Endodermal cell (in vitro differentiated cells): ENCODE measurements at regions not wholly inside any gene's neighbourhood (a gene's known extent, or its start where the extent isn't known, plus 50 kb on each side); places are given as distances from the start of the nearest gene placed in this dataset.

Experiments used
- DNase-seq: peaks from one replicate; pipeline ENCODE4 v3.0.0-alpha.2; 2017
- H3K27ac ChIP-seq: 2 replicates; pipeline ENCODE4 v1.5.1; 2013; ENCODE audit warnings: mild to moderate bottlenecking, low read depth, low read length, moderate library complexity
- H3K27me3 ChIP-seq: 2 replicates; pipeline ENCODE4 v1.6.1; 2013; ENCODE audit warnings: mild to moderate bottlenecking, low read length, moderate library complexity; ENCODE audit not compliant: insufficient read depth, control insufficient read depth, poor library complexity, severe bottlenecking
- H3K36me3 ChIP-seq: 2 replicates; pipeline ENCODE4 v1.7.0; 2013; ENCODE audit warnings: mild to moderate bottlenecking, low read length, moderate library complexity; ENCODE audit not compliant: control insufficient read depth, insufficient read depth
- H3K4me1 ChIP-seq: one replicate; pipeline ENCODE4 v1.7.0; 2013; ENCODE audit warnings: low read length; ENCODE audit not compliant: control insufficient read depth, insufficient read depth
- H3K4me3 ChIP-seq: 2 replicates; pipeline ENCODE4 v1.5.1; 2013; ENCODE audit warnings: mild to moderate bottlenecking, low read length, moderate library complexity
- H3K9ac ChIP-seq: 2 replicates; pipeline ENCODE4 v1.6.1; 2013; ENCODE audit warnings: mild to moderate bottlenecking, low read length, moderate library complexity; ENCODE audit not compliant: poor library complexity, severe bottlenecking; ENCODE audit errors: extremely low read depth
- H3K9me3 ChIP-seq: 2 replicates; pipeline ENCODE4 v1.6.1; 2013; ENCODE audit warnings: mild to moderate bottlenecking, low read length, moderate library complexity; ENCODE audit not compliant: control insufficient read depth
- H3K27ac Mint-ChIP-seq: 2 replicates; pipeline ENCODE4 v1.8.0; 2020; ENCODE audit warnings: mixed read lengths
- H3K27me3 Mint-ChIP-seq: 2 replicates; pipeline ENCODE4 v1.8.0; 2021; ENCODE audit warnings: mild to moderate bottlenecking, mixed read lengths; ENCODE audit not compliant: insufficient read depth
- H3K36me3 Mint-ChIP-seq: 2 replicates; pipeline ENCODE4 v1.8.0; 2020; ENCODE audit warnings: low read depth, mixed read lengths
- H3K4me1 Mint-ChIP-seq: 2 replicates; pipeline ENCODE4 v1.8.0; 2020; ENCODE audit warnings: mixed read lengths
- H3K4me3 Mint-ChIP-seq: 2 replicates; pipeline ENCODE4 v1.8.0; 2020; ENCODE audit warnings: mild to moderate bottlenecking, moderate library complexity, mixed read lengths
- H3K9me3 Mint-ChIP-seq: 2 replicates; pipeline ENCODE4 v1.8.0; 2020; ENCODE audit warnings: mild to moderate bottlenecking, mixed read lengths
- CTCF ChIP-seq: fragments of 200-600 bp; sonication (generic); conservative IDR thresholded peaks from 2 replicates; pipeline ENCODE4 v1.5.0; 2021; ENCODE audit warnings: antibody characterized with exemption, mild to moderate bottlenecking
- WGBS, 2 experiments: methylation state at CpG; one replicate each; pipeline versions ENCODE4 v1.1.5 to v1.1.7; 2013; ENCODE audit warnings: missing lambda C conversion rate in 2 of 2, mixed read lengths in 1 of 2; ENCODE audit not compliant: insufficient coverage in 1 of 2, insufficient read length in 1 of 2; 5-methylcytosine and 5-hydroxymethylcytosine counted together

- Histone ChIP-seq H3K4me1 (no peaks in the 10 kb centered on the region), H3K9ac (no peak overlapping the region), H3K36me3 (no peaks in the 10 kb centered on the region), H3K9me3 (no peaks in the 10 kb centered on the region), H3K27me3 (no peaks in the 10 kb centered on the region), H3K4me3 (no peak overlapping the region), H3K27ac (no peak overlapping the region)
- Mint-ChIP-seq H3K36me3 (no peaks in the 10 kb centered on the region), H3K27me3 (peaks cover 2% of the 10 kb centered on the region), H3K27ac (no peak overlapping the region), H3K9me3 (peaks cover 20% of the 10 kb centered on the region), H3K4me1 (no peaks in the 10 kb centered on the region), H3K4me3 (no peak overlapping the region)
- 86% methylated on average over 6 to 10 of the region's 10 CpGs for WGBS, 2 experiments
- no peak for TF ChIP-seq CTCF
- DNase-seq, result peak; percentile 16
Observed at GRCh38 chr10:43712821-43713584, 64.3 kb upstream of the ZNF32 start.

GRCh38 chr10:43710772-43711471 is 62.2 kb upstream of the ZNF32 start:
- WGBS, 2 experiments, result 85 to 93% methylated on average over 5 to 7 of the region's 7 CpGs
- Mint-ChIP-seq H3K36me3 (no peaks in the 10 kb centered on the region), H3K4me1 (no peaks in the 10 kb centered on the region), H3K4me3 (no peak overlapping the region), H3K27me3 (peaks cover 2% of the 10 kb centered on the region), H3K27ac (no peak overlapping the region), H3K9me3 (peaks cover 5% of the 10 kb centered on the region)
- Histone ChIP-seq H3K4me1 (no peaks in the 10 kb centered on the region), H3K4me3 (no peak overlapping the region), H3K27me3 (no peaks in the 10 kb centered on the region), H3K9me3 (no peaks in the 10 kb centered on the region), H3K9ac (no peak overlapping the region), H3K27ac (no peak overlapping the region), H3K36me3 (no peaks in the 10 kb centered on the region)
- no peak for TF ChIP-seq CTCF
- DNase-seq, result peak; percentile 15

GRCh38 chr10:43708262-43708661 is 59.6 kb upstream of the ZNF32 start:
- no peak overlapping the region for H3K9ac ChIP-seq
- no peak overlapping the region for H3K27ac ChIP-seq
- Mint-ChIP-seq H3K4me3 (no peak overlapping the region), H3K36me3 (no peaks in the 10 kb centered on the region), H3K4me1 (no peaks in the 10 kb centered on the region), H3K27ac (no peak overlapping the region), H3K9me3 (no peaks in the 10 kb centered on the region), H3K27me3 (no peaks in the 10 kb centered on the region)
- no peak for TF ChIP-seq CTCF
- 83 to 88% methylated on average over 1 to 3 of the region's 3 CpGs for WGBS, 2 experiments
- DNase-seq, result peak; percentile 17
- H3K36me3 ChIP-seq, result no peaks in the 10 kb centered on the region
- H3K9me3 ChIP-seq, result no peaks in the 10 kb centered on the region
- H3K4me3 ChIP-seq, result no peak overlapping the region
- no peaks in the 10 kb centered on the region for H3K27me3 ChIP-seq
- no peaks in the 10 kb centered on the region for H3K4me1 ChIP-seq
